ENCODE measurements at regions not wholly inside any gene's neighbourhood (a gene's known extent, or its start where the extent isn't known, plus 50 kb on each side); places are given as distances from the start of the nearest gene placed in this dataset.

DNA sequence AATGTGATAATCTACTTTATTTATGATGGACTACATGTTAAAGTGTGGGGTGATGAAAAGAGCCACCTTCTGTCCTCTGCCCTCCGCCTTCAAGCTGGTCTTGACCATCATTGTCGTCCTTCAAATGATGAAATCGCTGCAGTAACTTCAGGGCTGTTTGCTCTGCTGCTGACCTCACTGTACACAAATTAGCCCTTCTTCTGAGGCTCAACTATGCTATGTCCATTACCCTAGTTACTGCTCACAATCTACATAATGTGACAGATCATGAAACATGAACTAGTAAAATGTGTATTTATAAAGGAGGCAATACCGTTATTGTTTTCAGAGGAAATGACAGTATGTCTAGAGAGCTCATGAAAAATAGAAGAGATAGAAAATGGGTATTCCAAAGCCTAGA is 145.9 kb downstream of the RFC3 start:
- TF ChIP-seq, protein P1, sequence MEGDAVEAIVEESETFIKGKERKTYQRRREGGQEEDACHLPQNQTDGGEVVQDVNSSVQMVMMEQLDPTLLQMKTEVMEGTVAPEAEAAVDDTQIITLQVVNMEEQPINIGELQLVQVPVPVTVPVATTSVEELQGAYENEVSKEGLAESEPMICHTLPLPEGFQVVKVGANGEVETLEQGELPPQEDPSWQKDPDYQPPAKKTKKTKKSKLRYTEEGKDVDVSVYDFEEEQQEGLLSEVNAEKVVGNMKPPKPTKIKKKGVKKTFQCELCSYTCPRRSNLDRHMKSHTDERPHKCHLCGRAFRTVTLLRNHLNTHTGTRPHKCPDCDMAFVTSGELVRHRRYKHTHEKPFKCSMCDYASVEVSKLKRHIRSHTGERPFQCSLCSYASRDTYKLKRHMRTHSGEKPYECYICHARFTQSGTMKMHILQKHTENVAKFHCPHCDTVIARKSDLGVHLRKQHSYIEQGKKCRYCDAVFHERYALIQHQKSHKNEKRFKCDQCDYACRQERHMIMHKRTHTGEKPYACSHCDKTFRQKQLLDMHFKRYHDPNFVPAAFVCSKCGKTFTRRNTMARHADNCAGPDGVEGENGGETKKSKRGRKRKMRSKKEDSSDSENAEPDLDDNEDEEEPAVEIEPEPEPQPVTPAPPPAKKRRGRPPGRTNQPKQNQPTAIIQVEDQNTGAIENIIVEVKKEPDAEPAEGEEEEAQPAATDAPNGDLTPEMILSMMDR (IDR thresholded peaks at IDR 0.05; ENCODE audit: low read depth, low read length): no peak
- no peak for TF ChIP-seq EZH2phosphoT487 (IDR thresholded peaks at IDR 0.05; ENCODE audit: low read depth)

Data from OCI-LY3 (cell line).